ENCODE measurements at regions not wholly inside any gene's neighbourhood (a gene's known extent, or its start where the extent isn't known, plus 50 kb on each side); places are given as distances from the start of the nearest gene placed in this dataset.

DNA sequence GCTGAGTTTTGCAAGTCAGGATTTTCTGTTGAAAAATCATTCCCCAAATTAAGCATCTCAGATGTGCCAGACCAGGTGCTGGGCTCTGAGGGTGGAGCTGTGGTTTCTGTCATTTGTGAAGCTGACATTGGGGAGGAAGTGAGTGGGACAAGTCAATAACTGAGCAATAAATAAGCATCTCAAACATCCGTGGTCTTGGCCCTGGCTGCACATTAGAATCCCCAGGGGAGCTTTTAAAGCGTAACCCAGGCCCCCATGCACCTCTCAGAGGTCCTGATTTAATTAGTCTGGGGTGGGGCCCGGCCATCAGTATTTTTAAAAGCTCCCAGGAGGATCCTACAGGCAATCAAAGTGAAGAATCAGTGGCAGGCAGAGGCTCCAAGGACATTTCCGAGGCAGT is 420.0 kb downstream of the MN1 start:
- Histone ChIP-seq H3K27ac (no peak overlapping the region), H3K9me3 (no peaks in the 10 kb centered on the region), H3K4me1 (no peaks in the 10 kb centered on the region), H3K4me3 (no peak overlapping the region), H3K27me3 (no peaks in the 10 kb centered on the region), H3K36me3 (no peaks in the 10 kb centered on the region)
- DNase-seq (ENCODE audit: low spot score): peak; percentile 42
- TF ChIP-seq, protein P1, sequence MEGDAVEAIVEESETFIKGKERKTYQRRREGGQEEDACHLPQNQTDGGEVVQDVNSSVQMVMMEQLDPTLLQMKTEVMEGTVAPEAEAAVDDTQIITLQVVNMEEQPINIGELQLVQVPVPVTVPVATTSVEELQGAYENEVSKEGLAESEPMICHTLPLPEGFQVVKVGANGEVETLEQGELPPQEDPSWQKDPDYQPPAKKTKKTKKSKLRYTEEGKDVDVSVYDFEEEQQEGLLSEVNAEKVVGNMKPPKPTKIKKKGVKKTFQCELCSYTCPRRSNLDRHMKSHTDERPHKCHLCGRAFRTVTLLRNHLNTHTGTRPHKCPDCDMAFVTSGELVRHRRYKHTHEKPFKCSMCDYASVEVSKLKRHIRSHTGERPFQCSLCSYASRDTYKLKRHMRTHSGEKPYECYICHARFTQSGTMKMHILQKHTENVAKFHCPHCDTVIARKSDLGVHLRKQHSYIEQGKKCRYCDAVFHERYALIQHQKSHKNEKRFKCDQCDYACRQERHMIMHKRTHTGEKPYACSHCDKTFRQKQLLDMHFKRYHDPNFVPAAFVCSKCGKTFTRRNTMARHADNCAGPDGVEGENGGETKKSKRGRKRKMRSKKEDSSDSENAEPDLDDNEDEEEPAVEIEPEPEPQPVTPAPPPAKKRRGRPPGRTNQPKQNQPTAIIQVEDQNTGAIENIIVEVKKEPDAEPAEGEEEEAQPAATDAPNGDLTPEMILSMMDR (IDR thresholded peaks at IDR 0.05): no peak

DNA sequence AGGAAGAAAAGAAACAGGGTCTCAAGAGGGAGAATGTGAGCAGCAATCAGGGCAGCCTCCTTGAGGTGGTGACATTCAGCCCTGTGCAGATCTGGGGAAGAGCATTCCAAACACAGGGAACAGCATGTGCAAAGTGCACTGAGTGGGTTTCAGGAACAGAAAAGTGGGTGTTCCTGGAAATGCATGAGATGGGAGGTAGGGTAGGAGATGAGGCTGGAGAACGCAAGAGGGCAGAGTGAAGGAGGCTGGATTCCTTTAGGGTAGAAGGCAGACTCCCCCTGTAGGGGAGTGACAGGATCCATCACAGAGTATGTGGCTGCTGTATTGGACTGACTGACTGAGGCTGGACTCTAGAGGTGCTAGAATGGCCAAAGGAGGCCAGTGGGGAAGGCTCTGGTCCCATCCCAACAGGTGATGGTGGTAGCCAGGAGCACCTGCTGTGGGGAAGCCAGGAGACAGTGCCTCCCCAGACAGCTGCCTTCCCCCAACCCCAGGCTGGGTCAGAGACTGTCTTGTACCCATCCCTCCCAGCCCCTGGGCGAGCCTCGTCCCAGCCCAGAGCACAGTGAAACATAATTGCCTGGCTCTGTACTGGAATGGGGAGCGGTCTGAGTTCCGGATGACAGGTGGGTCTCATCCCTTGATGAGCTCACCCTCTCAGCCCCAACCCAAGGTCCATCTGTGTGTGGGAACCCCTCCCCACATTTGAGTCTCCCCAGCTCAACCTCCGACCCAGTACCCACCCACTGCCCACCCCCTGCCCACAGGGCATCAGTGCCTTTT is 419.4 kb downstream of the MN1 start:
- peak; percentile 28 for DNase-seq (ENCODE audit: low spot score)
- Histone ChIP-seq H3K27ac (no peak overlapping the region), H3K27me3 (no peaks in the 10 kb centered on the region), H3K4me1 (no peaks in the 10 kb centered on the region), H3K9me3 (no peaks in the 10 kb centered on the region), H3K4me3 (no peak overlapping the region), H3K36me3 (no peaks in the 10 kb centered on the region)
- TF ChIP-seq, protein P1 (IDR thresholded peaks at IDR 0.05): no peak

DNA sequence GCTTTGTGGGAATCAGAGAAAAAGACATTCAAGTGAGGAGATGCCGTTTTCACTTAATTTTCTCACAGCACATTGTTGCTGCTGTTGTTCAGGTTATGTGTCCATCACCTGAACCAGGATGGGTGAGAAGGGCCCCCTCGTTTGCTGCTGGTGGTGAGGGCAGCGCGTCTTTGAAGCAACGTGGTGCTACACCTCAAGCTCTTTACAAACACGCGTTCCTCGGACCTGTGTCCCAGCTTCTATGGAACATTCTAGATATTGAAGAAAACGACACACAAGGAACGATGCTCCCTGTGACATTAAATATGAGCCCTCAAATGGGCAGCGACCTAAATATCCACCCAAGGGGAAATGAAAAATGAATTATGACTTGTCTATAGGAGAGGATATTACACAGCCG is 418.6 kb downstream of the MN1 start:
- Histone ChIP-seq H3K36me3 (no peaks in the 10 kb centered on the region), H3K27ac (no peak overlapping the region), H3K4me3 (no peak overlapping the region), H3K4me1 (no peaks in the 10 kb centered on the region), H3K9me3 (no peaks in the 10 kb centered on the region), H3K27me3 (no peaks in the 10 kb centered on the region)
- peak; percentile 34 for DNase-seq (ENCODE audit: low spot score)
- TF ChIP-seq, protein P1 (IDR thresholded peaks at IDR 0.05): no peak

DNA sequence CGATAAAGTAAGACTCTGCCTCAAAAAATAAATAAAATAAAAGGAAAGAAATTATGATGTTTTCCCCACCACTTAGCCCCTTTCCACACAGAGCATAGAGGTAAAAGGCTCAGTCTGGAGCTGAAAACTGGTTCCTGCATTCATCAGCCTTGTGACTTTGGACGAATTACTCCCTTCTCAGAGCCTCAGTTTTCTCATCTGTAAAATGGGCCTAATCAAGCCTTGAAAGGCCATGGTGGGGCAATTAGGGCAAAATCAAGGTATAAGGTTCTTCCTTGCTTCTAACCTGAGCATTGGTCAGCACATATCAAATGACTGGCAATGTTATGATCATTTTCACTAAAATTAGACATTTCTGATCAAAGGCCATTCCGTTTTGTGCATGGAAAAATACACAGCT is 417.7 kb downstream of the MN1 start:
- Histone ChIP-seq H3K4me1 (no peaks in the 10 kb centered on the region), H3K27me3 (no peaks in the 10 kb centered on the region), H3K4me3 (no peak overlapping the region), H3K9me3 (no peaks in the 10 kb centered on the region), H3K36me3 (no peaks in the 10 kb centered on the region), H3K27ac (no peak overlapping the region)
- no peak for DNase-seq (ENCODE audit: low spot score)
- TF ChIP-seq, protein P1 (IDR thresholded peaks at IDR 0.05): no peak

DNA sequence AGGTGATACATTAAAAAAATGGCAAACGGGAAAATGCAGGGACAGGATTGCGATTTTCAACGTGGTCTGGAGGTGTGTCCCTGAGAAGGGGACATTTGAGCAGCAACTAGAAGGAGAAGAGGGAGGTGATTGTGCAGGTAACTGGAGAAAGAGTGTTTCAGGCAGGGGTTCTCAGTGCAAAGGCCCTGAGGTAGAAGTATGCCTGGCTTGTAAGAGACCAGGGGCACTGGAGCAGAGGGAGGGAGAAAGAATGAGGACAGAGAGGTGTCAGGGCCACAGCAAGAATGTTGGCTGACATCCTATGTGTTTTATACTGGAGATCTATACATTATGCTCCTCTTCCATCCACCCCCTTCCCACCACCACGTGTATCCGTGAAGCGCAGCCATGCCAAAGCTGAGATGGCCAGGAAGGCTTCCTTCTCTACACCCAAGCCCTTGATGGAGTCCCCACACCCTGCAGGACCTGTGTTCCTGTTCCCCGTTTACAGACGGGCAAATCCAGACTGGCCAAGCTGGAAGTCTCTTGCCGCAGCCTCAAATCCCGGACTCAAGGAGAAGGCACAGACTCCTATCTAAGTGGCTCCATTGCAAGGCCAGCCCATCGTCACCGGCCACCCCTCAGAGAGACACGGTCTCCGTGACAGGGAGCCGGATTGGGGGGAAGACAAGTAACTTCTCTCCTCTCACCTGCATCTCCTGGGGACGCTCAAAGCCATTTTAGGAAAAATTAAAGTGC is 416.1 kb downstream of the MN1 start:
- no peaks in the 10 kb centered on the region for H3K4me1 ChIP-seq
- DNase-seq (ENCODE audit: low spot score): peak; percentile 42
- no peak overlapping the region for H3K4me3 ChIP-seq
- TF ChIP-seq, protein P1 (IDR thresholded peaks at IDR 0.05): no peak
- no peak overlapping the region for H3K27ac ChIP-seq
- no peaks in the 10 kb centered on the region for H3K27me3 ChIP-seq
- no peaks in the 10 kb centered on the region for H3K9me3 ChIP-seq
- no peaks in the 10 kb centered on the region for H3K36me3 ChIP-seq

Data from right atrium auricular region (tissue), 2 donors.